Mucosa of descending colon (tissue), 3 donors: ENCODE measurements at regions not wholly inside any gene's neighbourhood (a gene's known extent, or its start where the extent isn't known, plus 50 kb on each side); places are given as distances from the start of the nearest gene placed in this dataset.

Experiments used
- ATAC-seq: fragments of 200-7000 bp; cut with Tn5 transposase; one replicate; pipeline ENCODE4 v1.9.1; 2020; ENCODE audit warnings: mild to moderate bottlenecking, moderate library complexity
- DNase-seq, 3 donors: peaks; one replicate each; pipeline ENCODE4 v3.0.0-alpha.2; 2020
- H3K36me3 ChIP-seq: fragments of 200-600 bp; one replicate; pipeline ENCODE4 v1.8.0; 2021; ENCODE audit warnings: low read depth, mild to moderate bottlenecking
- H3K4me1 ChIP-seq: fragments of 200-600 bp; one replicate; pipeline ENCODE4 v1.8.0; 2021; ENCODE audit warnings: low read depth, mild to moderate bottlenecking
- H3K4me3 ChIP-seq: fragments of 200-600 bp; one replicate; pipeline ENCODE4 v1.8.0; 2021; ENCODE audit warnings: mild to moderate bottlenecking
- H3K9me3 ChIP-seq: fragments of 200-600 bp; one replicate; pipeline ENCODE4 v1.8.0; 2021; ENCODE audit warnings: mild to moderate bottlenecking
- intact Hi-C, 2 donors: fragments of 100-400 bp; cut with DNase I in 1 of 2; cut with micrococcal nuclease in 1 of 2; formaldehyde crosslinking; loops; one replicate each; pipeline versions ENCODE4 v1.11.0 to v1.11.1; 2022; cut with DNase I, micrococcal nuclease
- TF ChIP-seq, protein P1 (sequence below): fragments of 200-600 bp; IDR thresholded peaks from one replicate; pipeline ENCODE4 v1.8.0; 2022; ENCODE audit warnings: antibody characterized with exemption, mild to moderate bottlenecking
- donor health status: DM: no; HTN: no; CAD: no; lungs with moderate emphysema.
- donor health status: DM: no; HTN: no; CAD: no.
- donor health status: DM: no; HTN: yes; CAD: no.

- H3K9me3 ChIP-seq: no peaks in the 10 kb centered on the region
- no peak overlapping the region for H3K4me3 ChIP-seq
- no peaks in the 10 kb centered on the region for H3K36me3 ChIP-seq
- DNase-seq (no peak), ATAC-seq (no peak)
- intact Hi-C loops: no loop called here
- H3K4me1 ChIP-seq: no peaks in the 10 kb centered on the region
- TF ChIP-seq, protein P1, sequence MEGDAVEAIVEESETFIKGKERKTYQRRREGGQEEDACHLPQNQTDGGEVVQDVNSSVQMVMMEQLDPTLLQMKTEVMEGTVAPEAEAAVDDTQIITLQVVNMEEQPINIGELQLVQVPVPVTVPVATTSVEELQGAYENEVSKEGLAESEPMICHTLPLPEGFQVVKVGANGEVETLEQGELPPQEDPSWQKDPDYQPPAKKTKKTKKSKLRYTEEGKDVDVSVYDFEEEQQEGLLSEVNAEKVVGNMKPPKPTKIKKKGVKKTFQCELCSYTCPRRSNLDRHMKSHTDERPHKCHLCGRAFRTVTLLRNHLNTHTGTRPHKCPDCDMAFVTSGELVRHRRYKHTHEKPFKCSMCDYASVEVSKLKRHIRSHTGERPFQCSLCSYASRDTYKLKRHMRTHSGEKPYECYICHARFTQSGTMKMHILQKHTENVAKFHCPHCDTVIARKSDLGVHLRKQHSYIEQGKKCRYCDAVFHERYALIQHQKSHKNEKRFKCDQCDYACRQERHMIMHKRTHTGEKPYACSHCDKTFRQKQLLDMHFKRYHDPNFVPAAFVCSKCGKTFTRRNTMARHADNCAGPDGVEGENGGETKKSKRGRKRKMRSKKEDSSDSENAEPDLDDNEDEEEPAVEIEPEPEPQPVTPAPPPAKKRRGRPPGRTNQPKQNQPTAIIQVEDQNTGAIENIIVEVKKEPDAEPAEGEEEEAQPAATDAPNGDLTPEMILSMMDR: no peak
Observed at GRCh38 chr11:134781380-134781866, 369.4 kb upstream of the B3GAT1 start.

- TF ChIP-seq, protein P1: no peak
- no peak for DNase-seq
- Histone ChIP-seq H3K36me3 (no peaks in the 10 kb centered on the region), H3K4me3 (no peak overlapping the region), H3K9me3 (no peaks in the 10 kb centered on the region), H3K4me1 (no peaks in the 10 kb centered on the region)
- intact Hi-C loops: no loop called here
- no peak for ATAC-seq
Observed at GRCh38 chr11:134780486-134781147, 368.6 kb upstream of the B3GAT1 start.

DNA sequence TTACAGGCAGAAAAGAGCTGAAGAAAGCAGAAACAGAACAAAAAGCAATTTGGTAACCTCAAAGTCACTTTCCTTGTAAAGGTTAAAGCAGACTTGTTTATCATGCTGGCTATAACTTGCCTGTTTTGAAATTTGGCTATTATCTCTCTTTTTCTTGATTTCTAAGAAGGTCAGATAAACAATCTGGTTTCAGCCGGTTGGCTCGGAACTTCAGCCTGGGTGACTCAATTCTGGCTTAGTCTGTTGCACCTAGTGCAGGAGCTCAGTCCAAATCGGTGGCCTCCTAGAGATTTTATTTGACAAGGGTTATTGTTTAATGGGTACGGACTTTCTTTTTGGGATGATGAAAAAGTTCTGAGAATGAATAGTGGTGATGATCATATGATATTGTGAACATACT is 367.1 kb upstream of the B3GAT1 start:
- DNase-seq: no peak
- no peak overlapping the region for H3K4me3 ChIP-seq
- H3K36me3 ChIP-seq: no peaks in the 10 kb centered on the region
- H3K9me3 ChIP-seq: no peaks in the 10 kb centered on the region
- H3K4me1 ChIP-seq: no peaks in the 10 kb centered on the region
- ATAC-seq: no peak
- TF ChIP-seq, protein P1: no peak
- intact Hi-C loops: no loop called here

DNA sequence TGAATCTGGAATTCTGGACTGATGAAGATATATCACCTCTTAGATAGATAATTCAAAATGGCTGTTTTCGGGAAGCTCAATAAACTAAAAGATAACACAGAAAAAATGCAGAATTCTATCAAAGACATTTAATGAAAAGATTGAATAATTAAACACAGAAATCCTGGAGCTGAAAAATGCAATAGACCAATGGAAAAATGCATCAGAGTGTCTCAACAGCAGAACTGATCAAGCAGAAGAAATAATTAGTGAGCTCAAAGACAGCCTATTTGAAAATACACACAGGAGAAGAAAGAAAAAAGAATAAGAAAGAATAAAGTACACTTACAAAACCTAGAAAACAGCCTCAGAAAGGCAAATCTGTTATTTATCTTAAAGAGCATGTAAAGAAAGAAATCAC is 356.4 kb upstream of the B3GAT1 start:
- ATAC-seq (no peak), DNase-seq (no peak)
- TF ChIP-seq, protein P1: no peak
- Histone ChIP-seq H3K36me3 (no peaks in the 10 kb centered on the region), H3K9me3 (peaks cover 7% of the 10 kb centered on the region), H3K4me1 (no peaks in the 10 kb centered on the region), H3K4me3 (no peak overlapping the region)
- intact Hi-C loops: no loop called here

GRCh38 chr11:134765565-134765964 is 353.5 kb upstream of the B3GAT1 start:
- intact Hi-C loops: no loop called here
- no peak for DNase-seq
- TF ChIP-seq, protein P1: no peak

DNA sequence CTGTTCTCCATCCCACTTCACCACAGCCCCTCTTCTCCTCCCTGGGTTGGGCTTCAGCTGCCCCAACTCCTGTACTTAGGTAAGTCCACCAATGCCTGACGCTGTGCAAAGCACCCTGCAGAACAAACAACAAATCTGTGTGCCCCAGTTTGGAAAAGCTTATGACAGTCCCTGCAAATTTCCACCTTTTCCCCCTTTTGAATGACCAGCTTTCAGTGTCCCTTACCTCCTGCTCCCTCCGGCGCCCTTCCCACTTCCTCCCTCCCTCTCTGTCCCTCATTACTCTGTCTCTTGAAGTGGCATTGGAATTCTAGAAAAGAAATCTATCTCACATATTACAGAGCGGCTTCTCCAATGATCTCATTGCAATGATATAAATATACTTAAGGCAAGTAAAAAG is 352.9 kb upstream of the B3GAT1 start:
- TF ChIP-seq, protein P1: no peak
- Histone ChIP-seq H3K9me3 (peaks cover 7% of the 10 kb centered on the region), H3K4me1 (no peaks in the 10 kb centered on the region), H3K36me3 (no peaks in the 10 kb centered on the region), H3K4me3 (no peak overlapping the region)
- no peak for DNase-seq
- intact Hi-C loops: no loop called here
- ATAC-seq: no peak

More at GRCh38 chr11:134765565-134765964, 353.5 kb upstream of the B3GAT1 start:
- Histone ChIP-seq H3K4me1 (no peaks in the 10 kb centered on the region), H3K36me3 (no peaks in the 10 kb centered on the region), H3K4me3 (no peak overlapping the region), H3K9me3 (peaks cover 7% of the 10 kb centered on the region)
- ATAC-seq: no peak
